Astrocyte (in vitro differentiated cells and primary cell): ENCODE measurements at regions not wholly inside any gene's neighbourhood (a gene's known extent, or its start where the extent isn't known, plus 50 kb on each side); places are given as distances from the start of the nearest gene placed in this dataset.

Source experiments
- DNase-seq: peaks from one replicate; pipeline ENCODE4 v3.0.0-alpha.2; 2010; ENCODE audit warnings: low read depth
- FAIRE-seq: peaks from 2 replicates; lab custom pipeline; 2011; peaks lifted over from hg19 to GRCh38; lab: Jason Lieb, UNC
- H2AFZ ChIP-seq: 2 replicates; pipeline ENCODE4 v1.6.0; 2012; ENCODE audit warnings: low read depth, low read length, inconsistent platforms
- H3K27ac ChIP-seq: 2 replicates; pipeline ENCODE4 v1.5.1; 2011; ENCODE audit warnings: low read depth, low read length, inconsistent platforms
- H3K27me3 ChIP-seq: 2 replicates; pipeline ENCODE4 v1.6.0; 2011; ENCODE audit warnings: low read length, inconsistent platforms; ENCODE audit not compliant: insufficient read depth
- H3K36me3 ChIP-seq: 2 replicates; pipeline ENCODE4 v1.5.1; 2011; ENCODE audit warnings: low read length, inconsistent platforms; ENCODE audit not compliant: insufficient read depth
- H3K4me1 ChIP-seq: 2 replicates; pipeline ENCODE4 v1.5.1; 2011; ENCODE audit warnings: low read length, inconsistent platforms; ENCODE audit not compliant: insufficient read depth
- H3K4me2 ChIP-seq: 2 replicates; pipeline ENCODE4 v1.6.0; 2012; ENCODE audit warnings: low read length, inconsistent platforms
- H3K4me3 ChIP-seq: 2 replicates; pipeline ENCODE4 v1.5.1; 2011; ENCODE audit warnings: low read depth, mild to moderate bottlenecking, low read length, inconsistent platforms; ENCODE audit not compliant: insufficient read depth
- H3K79me2 ChIP-seq: 2 replicates; pipeline ENCODE4 v1.6.0; 2012; ENCODE audit warnings: mild to moderate bottlenecking, low read length, inconsistent platforms; ENCODE audit not compliant: insufficient read depth
- H3K9ac ChIP-seq: 2 replicates; pipeline ENCODE4 v1.6.0; 2012; ENCODE audit warnings: mild to moderate bottlenecking, low read length, inconsistent platforms
- H3K9me3 ChIP-seq: 2 replicates; pipeline ENCODE4 v1.5.1; 2012; ENCODE audit warnings: low read depth, mild to moderate bottlenecking, low read length, inconsistent platforms; ENCODE audit not compliant: insufficient read depth
- H4K20me1 ChIP-seq: 2 replicates; pipeline ENCODE4 v1.6.0; 2012; ENCODE audit warnings: low read length, inconsistent platforms; ENCODE audit not compliant: insufficient read depth
- H3K27ac Mint-ChIP-seq: one replicate; pipeline ENCODE4 v1.8.0; 2021; ENCODE audit warnings: mild to moderate bottlenecking, mixed read lengths; ENCODE audit not compliant: unreplicated experiment
- H3K27me3 Mint-ChIP-seq: one replicate; pipeline ENCODE4 v1.8.0; 2021; ENCODE audit warnings: low read depth, mixed read lengths; ENCODE audit not compliant: unreplicated experiment
- H3K36me3 Mint-ChIP-seq: one replicate; pipeline ENCODE4 v1.8.0; 2021; ENCODE audit warnings: low read depth, mixed read lengths; ENCODE audit not compliant: unreplicated experiment
- H3K4me1 Mint-ChIP-seq: one replicate; pipeline ENCODE4 v1.8.0; 2021; ENCODE audit warnings: low read depth, mixed read lengths; ENCODE audit not compliant: unreplicated experiment
- H3K4me3 Mint-ChIP-seq: one replicate; pipeline ENCODE4 v1.8.0; 2021; ENCODE audit warnings: mild to moderate bottlenecking, moderate library complexity, mixed read lengths; ENCODE audit not compliant: unreplicated experiment
- H3K9me3 Mint-ChIP-seq: one replicate; pipeline ENCODE4 v1.8.0; 2021; ENCODE audit warnings: mild to moderate bottlenecking, mixed read lengths; ENCODE audit not compliant: unreplicated experiment
- EZH2 ChIP-seq: IDR thresholded peaks from 2 replicates; pipeline ENCODE4 v1.6.1; 2012; ENCODE audit warnings: mild to moderate bottlenecking, low read length, inconsistent platforms; ENCODE audit not compliant: insufficient read depth
- TF ChIP-seq, protein P1 (sequence below): IDR thresholded peaks from 2 replicates; pipeline ENCODE4 v1.5.1; 2011; ENCODE audit warnings: low read depth, mild to moderate bottlenecking, inconsistent platforms, low read length, moderate library complexity; ENCODE audit not compliant: insufficient read depth

DNA sequence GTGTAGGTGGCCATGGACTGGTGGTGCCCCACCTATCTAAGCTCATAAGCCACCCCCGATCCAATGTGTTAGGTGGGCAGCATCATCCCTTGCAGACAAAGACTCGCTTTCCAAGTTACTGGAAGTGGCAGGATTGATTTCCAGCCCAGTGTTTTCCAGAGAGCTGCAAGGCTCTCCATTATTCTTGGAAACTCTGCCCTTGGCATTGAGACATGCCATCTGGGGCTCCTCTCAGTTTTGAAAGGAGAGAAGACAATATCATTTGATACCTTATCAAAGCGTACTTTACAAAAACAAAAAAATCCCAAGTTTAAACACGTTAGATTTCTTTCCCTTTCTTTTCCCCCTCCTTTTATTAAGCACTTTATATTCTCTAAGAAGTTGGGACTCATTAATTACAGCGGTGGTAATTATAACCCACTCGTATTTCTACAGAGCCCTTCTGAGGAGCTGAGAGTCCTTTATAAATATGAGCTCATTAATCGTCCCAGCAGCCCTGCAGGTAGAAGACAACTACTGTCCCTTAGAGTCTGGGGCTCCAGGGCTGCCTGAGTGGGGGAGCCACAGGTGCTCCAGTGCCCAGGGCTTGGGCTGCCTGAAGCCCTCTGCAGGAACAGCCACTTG, 226.1 kb downstream of the TLE3 start:
- FAIRE-seq (no peak), DNase-seq (no peak)
- H3K4me1 ChIP-seq = no peaks in the 10 kb centered on the region
- H3K4me3 Mint-ChIP-seq = no peak overlapping the region
- no peaks in the 10 kb centered on the region for H4K20me1 ChIP-seq
- H3K27ac ChIP-seq = no peak overlapping the region
- H3K36me3 Mint-ChIP-seq = peaks cover 7% of the 10 kb centered on the region
- H3K4me1 Mint-ChIP-seq = peaks cover 7% of the 10 kb centered on the region
- H3K36me3 ChIP-seq = no peaks in the 10 kb centered on the region
- H2AFZ ChIP-seq = no peak overlapping the region
- H3K9me3 ChIP-seq = peaks cover 12% of the 10 kb centered on the region
- H3K27me3 ChIP-seq = peaks cover 2% of the 10 kb centered on the region
- H3K9me3 Mint-ChIP-seq = peaks cover 25% of the 10 kb centered on the region
- no peak overlapping the region for H3K27ac Mint-ChIP-seq
- TF ChIP-seq, protein P1, sequence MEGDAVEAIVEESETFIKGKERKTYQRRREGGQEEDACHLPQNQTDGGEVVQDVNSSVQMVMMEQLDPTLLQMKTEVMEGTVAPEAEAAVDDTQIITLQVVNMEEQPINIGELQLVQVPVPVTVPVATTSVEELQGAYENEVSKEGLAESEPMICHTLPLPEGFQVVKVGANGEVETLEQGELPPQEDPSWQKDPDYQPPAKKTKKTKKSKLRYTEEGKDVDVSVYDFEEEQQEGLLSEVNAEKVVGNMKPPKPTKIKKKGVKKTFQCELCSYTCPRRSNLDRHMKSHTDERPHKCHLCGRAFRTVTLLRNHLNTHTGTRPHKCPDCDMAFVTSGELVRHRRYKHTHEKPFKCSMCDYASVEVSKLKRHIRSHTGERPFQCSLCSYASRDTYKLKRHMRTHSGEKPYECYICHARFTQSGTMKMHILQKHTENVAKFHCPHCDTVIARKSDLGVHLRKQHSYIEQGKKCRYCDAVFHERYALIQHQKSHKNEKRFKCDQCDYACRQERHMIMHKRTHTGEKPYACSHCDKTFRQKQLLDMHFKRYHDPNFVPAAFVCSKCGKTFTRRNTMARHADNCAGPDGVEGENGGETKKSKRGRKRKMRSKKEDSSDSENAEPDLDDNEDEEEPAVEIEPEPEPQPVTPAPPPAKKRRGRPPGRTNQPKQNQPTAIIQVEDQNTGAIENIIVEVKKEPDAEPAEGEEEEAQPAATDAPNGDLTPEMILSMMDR = no peak
- TF ChIP-seq EZH2 = no peak
- peaks cover 43% of the 10 kb centered on the region for H3K27me3 Mint-ChIP-seq
- no peaks in the 10 kb centered on the region for H3K79me2 ChIP-seq
- no peak overlapping the region for H3K4me3 ChIP-seq
- H3K4me2 ChIP-seq = no peak overlapping the region
- no peak overlapping the region for H3K9ac ChIP-seq

DNA sequence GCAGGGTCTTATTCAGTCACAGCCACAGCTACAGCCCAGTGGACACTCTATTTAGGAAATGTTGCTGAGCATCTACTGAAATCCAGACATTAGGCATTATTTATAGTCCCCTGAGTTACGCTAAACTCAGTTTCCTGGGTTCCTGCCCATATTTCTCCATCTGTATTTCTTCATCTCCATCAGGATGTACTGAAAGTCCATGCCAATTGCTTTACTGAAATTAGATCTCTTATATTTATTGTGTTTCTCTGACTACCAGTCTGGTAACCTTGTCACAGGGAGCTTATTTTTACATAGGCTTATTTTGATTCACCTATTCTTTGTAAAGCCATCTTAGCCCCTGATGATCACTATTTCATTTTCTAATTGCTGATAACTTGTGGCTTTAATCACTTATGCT, 223.9 kb downstream of the TLE3 start:
- Mint-ChIP-seq H3K9me3 (peaks cover 28% of the 10 kb centered on the region), H3K4me1 (peaks cover 5% of the 10 kb centered on the region), H3K27ac (no peak overlapping the region), H3K36me3 (peaks cover 8% of the 10 kb centered on the region), H3K27me3 (peaks cover 37% of the 10 kb centered on the region), H3K4me3 (no peak overlapping the region)
- Histone ChIP-seq H3K9me3 (peaks cover 12% of the 10 kb centered on the region), H3K4me3 (no peak overlapping the region), H4K20me1 (no peaks in the 10 kb centered on the region), H3K27ac (no peak overlapping the region), H3K4me1 (no peaks in the 10 kb centered on the region), H2AFZ (no peak overlapping the region), H3K27me3 (peaks cover 2% of the 10 kb centered on the region), H3K4me2 (no peak overlapping the region), H3K9ac (no peak overlapping the region), H3K79me2 (no peaks in the 10 kb centered on the region), H3K36me3 (no peaks in the 10 kb centered on the region)
- FAIRE-seq = no peak
- TF ChIP-seq, protein P1 = no peak
- TF ChIP-seq EZH2 = no peak
- no peak for DNase-seq

DNA sequence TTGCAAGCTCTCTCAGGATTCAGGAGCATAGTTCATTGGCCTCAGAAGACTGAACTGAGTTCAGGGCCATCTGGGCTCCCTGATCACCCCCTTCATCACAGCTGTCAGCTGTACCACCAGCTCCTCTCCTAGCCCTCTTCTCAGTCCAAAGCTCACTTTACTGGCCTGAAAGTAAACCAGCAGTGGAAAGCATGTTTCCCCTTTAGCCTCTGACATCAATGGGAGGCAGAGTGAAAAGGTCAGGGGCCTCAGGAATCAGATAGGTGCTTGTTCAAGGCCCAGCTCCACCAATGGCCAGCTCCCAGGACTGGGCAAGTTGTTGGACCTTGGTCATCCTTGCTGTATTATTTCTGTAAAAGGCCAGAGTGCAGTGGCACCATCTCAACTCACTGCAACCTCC, 223.4 kb downstream of the TLE3 start:
- TF ChIP-seq, protein P1 = no peak
- TF ChIP-seq EZH2 = no peak
- Mint-ChIP-seq H3K27ac (no peak overlapping the region), H3K36me3 (peaks cover 10% of the 10 kb centered on the region), H3K9me3 (peaks cover 31% of the 10 kb centered on the region), H3K27me3 (peaks cover 41% of the 10 kb centered on the region), H3K4me1 (peaks cover 3% of the 10 kb centered on the region), H3K4me3 (no peak overlapping the region)
- no peaks in the 10 kb centered on the region for H4K20me1 ChIP-seq
- peaks cover 2% of the 10 kb centered on the region for H3K27me3 ChIP-seq
- FAIRE-seq (no peak), DNase-seq (no peak)
- H3K79me2 ChIP-seq = no peaks in the 10 kb centered on the region
- H2AFZ ChIP-seq = no peak overlapping the region
- H3K4me2 ChIP-seq = no peak overlapping the region
- H3K36me3 ChIP-seq = no peaks in the 10 kb centered on the region
- H3K9ac ChIP-seq = no peak overlapping the region
- H3K4me1 ChIP-seq = no peaks in the 10 kb centered on the region
- no peak overlapping the region for H3K27ac ChIP-seq
- no peak overlapping the region for H3K4me3 ChIP-seq
- peaks cover 12% of the 10 kb centered on the region for H3K9me3 ChIP-seq
